Medulla oblongata (tissue), 1 donor: ENCODE measurements at regions not wholly inside any gene's neighbourhood (a gene's known extent, or its start where the extent isn't known, plus 50 kb on each side); places are given as distances from the start of the nearest gene placed in this dataset.
A peak's percentile ranks its signal among the peaks of the same experiment; 100 is the strongest.

Experiments used
- DNase-seq: peaks from one replicate; pipeline ENCODE4 v3.0.0-alpha.2; 2015; ENCODE audit errors: extremely low spot score

GRCh38 chr6:105851113-105851580 is 235.0 kb upstream of the PRDM1 start:
- no peak for DNase-seq

GRCh38 chr6:105850261-105851112 is 235.6 kb upstream of the PRDM1 start:
- DNase-seq, result no peak

- no peak for DNase-seq
These were observed 236.4 kb upstream of the PRDM1 start for GRCh38 chr6:105849746-105850145.

GRCh38 chr6:105847433-105847832 is 238.7 kb upstream of the PRDM1 start:
- DNase-seq, result no peak

- peak; percentile 67 for DNase-seq
These were observed 241.8 kb upstream of the PRDM1 start for GRCh38 chr6:105844275-105844883.

- DNase-seq, result no peak
These were observed 246.9 kb upstream of the PRDM1 start for GRCh38 chr6:105839266-105839665.

GRCh38 chr6:105838171-105838570 is 248.0 kb upstream of the PRDM1 start:
- DNase-seq, result no peak

- DNase-seq, result no peak
These were observed 249.2 kb upstream of the PRDM1 start for GRCh38 chr6:105836889-105837288.

- no peak for DNase-seq
These were observed 249.8 kb upstream of the PRDM1 start for GRCh38 chr6:105836379-105836778.

- DNase-seq, result peak; percentile 34
These were observed 250.8 kb upstream of the PRDM1 start for GRCh38 chr6:105835373-105835772.

GRCh38 chr6:105833959-105834947 is 251.9 kb upstream of the PRDM1 start:
- DNase-seq, result no peak

- DNase-seq, result no peak
These were observed 253.8 kb upstream of the PRDM1 start for GRCh38 chr6:105832313-105832761.

GRCh38 chr6:105831311-105832097 is 254.6 kb upstream of the PRDM1 start:
- DNase-seq, result no peak

- no peak for DNase-seq
These were observed 260.9 kb upstream of the PRDM1 start for GRCh38 chr6:105825210-105825609.

- DNase-seq, result no peak
These were observed 261.4 kb upstream of the PRDM1 start for GRCh38 chr6:105824732-105825131.

- no peak for DNase-seq
These were observed 264.4 kb upstream of the PRDM1 start for GRCh38 chr6:105821777-105822176.

GRCh38 chr6:105821027-105821426 is 265.1 kb upstream of the PRDM1 start:
- no peak for DNase-seq

GRCh38 chr6:105819745-105820144 is 266.4 kb upstream of the PRDM1 start:
- DNase-seq, result peak; percentile 48

- DNase-seq, result no peak
These were observed 267.6 kb upstream of the PRDM1 start for GRCh38 chr6:105818505-105818904.

GRCh38 chr6:105817961-105818360 is 268.2 kb upstream of the PRDM1 start:
- DNase-seq, result no peak

GRCh38 chr6:105817370-105817769 is 268.8 kb upstream of the PRDM1 start:
- no peak for DNase-seq
